Adrenal gland (tissue), 9 donors: ENCODE measurements at regions not wholly inside any gene's neighbourhood (a gene's known extent, or its start where the extent isn't known, plus 50 kb on each side); places are given as distances from the start of the nearest gene placed in this dataset.

Experiments
- DNase-seq, 7 donors: peaks; one replicate each; pipeline ENCODE4 v3.0.0-alpha.2; 2019 to 2020
- H3K27ac ChIP-seq, 5 donors: fragments of 200-600 bp; sonication (generic) in 4 of 5; 1 replicate in 3 of 5; 2 replicates in 2 of 5; pipeline versions ENCODE4 v1.5.1 to v1.8.0; 2016 to 2020; ENCODE audit warnings: mild to moderate bottlenecking in 1 of 5
- H3K27me3 ChIP-seq: fragments of 200-600 bp; 2 replicates; pipeline ENCODE4 v1.8.0; 2021
- H3K36me3 ChIP-seq, 2 donors: fragments of 200-600 bp; replicated peaks in 1 of 2; 1 replicate in 1 of 2; 2 replicates in 1 of 2; pipeline versions ENCODE4 v1.5.1 to v1.8.0; 2018 to 2022
- H3K4me1 ChIP-seq, 2 donors: fragments of 200-600 bp; replicated peaks in 1 of 2; 1 replicate in 1 of 2; 2 replicates in 1 of 2; pipeline versions ENCODE4 v1.5.1 to v1.8.0; 2018 to 2021
- H3K4me3 ChIP-seq, 4 donors: fragments of 200-600 bp; sonication (generic) in 3 of 4; one replicate each; pipeline ENCODE4 v1.5.1; 2016 to 2018
- H3K9me3 ChIP-seq, 3 donors: fragments of 200-600 bp; sonication (generic) in 1 of 3; replicated peaks in 1 of 3; 1 replicate in 2 of 3; 2 replicates in 1 of 3; pipeline versions ENCODE4 v1.5.1 to v1.8.0; 2016 to 2021
- POLR2A ChIP-seq, 2 donors: fragments of 450-650 bp; IDR thresholded peaks; one replicate each; pipeline ENCODE4 v1.6.1; 2017; ENCODE audit warnings: antibody characterized with exemption in 2 of 2, mild to moderate bottlenecking in 2 of 2, moderate library complexity in 1 of 2
- WGBS, 4 donors: extraction: QIAGEN DNeasy Blood & Tissue Kit in 2 of 4; methylation state at CpG; one replicate each; pipeline versions ENCODE4 v1.1.5 to v1.1.7; 2013 to 2017; 5-methylcytosine and 5-hydroxymethylcytosine counted together
- intact Hi-C, 2 donors: fragments of 100-400 bp; cut with DNase I; formaldehyde crosslinking; loops; one replicate each; pipeline versions ENCODE4 v1.14.1 to v1.15.0; 2022 to 2023
- TF ChIP-seq, protein P1 (sequence below), 6 experiments: fragments of 450-650 bp in 4 of 6; fragments of 200-600 bp in 2 of 6; sonication (generic) in 1 of 6; IDR thresholded peaks; 1 replicate in 5 of 6; 2 replicates in 1 of 6; pipeline versions ENCODE4 v1.5.1 to v1.8.0; 2016 to 2021; ENCODE audit warnings: antibody characterized with exemption in 6 of 6, mild to moderate bottlenecking in 2 of 6, moderate library complexity in 1 of 6
- donor health status: healthy with polysubstance abuse.
- donor health status: Bipolar disorder and iron deficiency.
- donor health status: DM: yes; HTN: yes; CAD: no.
- donor health status: DM: no; HTN: no; CAD: no.
- donor health status: DM: no; HTN: no; CAD: no.

DNA sequence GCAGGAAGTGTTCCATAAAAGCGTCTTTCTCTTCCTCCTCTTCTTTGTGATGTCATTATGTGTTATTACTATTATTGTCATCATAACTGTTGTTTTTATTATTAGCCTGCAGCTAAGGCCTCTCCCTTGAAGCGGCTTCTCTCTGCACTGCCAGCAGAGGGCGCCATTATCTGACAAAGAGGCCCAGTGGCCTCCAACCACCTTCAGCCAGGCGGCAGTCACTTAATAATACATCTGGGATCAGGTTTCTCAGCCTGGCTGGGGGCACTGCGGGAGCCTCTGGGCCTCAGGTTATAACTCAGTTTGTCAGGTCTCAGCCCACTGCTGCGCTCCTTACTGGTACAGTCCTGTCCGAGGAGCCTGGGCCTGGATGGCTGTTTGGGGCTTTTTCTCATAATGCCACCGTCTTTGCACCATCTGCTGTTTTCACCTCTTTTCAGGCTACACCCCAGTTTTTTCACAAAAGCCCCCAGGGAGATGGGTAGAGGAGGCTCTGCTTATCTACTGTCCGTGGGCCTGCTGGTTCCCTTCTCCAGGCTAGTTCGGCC, 281.9 kb downstream of the NSG2 start:
- Histone ChIP-seq H3K27ac (no peak overlapping the region), H3K9me3 (no peaks in the 10 kb centered on the region), H3K27me3 (peaks cover 24% of the 10 kb centered on the region), H3K4me1 (no peaks in the 10 kb centered on the region), H3K4me3 (no peak overlapping the region), H3K36me3 (no peaks in the 10 kb centered on the region)
- TF ChIP-seq POLR2A (IDR thresholded peaks at IDR 0.05) = no peak
- TF ChIP-seq, protein P1, sequence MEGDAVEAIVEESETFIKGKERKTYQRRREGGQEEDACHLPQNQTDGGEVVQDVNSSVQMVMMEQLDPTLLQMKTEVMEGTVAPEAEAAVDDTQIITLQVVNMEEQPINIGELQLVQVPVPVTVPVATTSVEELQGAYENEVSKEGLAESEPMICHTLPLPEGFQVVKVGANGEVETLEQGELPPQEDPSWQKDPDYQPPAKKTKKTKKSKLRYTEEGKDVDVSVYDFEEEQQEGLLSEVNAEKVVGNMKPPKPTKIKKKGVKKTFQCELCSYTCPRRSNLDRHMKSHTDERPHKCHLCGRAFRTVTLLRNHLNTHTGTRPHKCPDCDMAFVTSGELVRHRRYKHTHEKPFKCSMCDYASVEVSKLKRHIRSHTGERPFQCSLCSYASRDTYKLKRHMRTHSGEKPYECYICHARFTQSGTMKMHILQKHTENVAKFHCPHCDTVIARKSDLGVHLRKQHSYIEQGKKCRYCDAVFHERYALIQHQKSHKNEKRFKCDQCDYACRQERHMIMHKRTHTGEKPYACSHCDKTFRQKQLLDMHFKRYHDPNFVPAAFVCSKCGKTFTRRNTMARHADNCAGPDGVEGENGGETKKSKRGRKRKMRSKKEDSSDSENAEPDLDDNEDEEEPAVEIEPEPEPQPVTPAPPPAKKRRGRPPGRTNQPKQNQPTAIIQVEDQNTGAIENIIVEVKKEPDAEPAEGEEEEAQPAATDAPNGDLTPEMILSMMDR (IDR thresholded peaks at IDR 0.05) = peak; percentile 43 to 58 (median 54)
- intact Hi-C loops = no loop called here
- WGBS, 4 donors = 35 to 47% (median 44%) methylated on average over 9 to 10 of the region's 10 CpGs
- DNase-seq = peak; percentile 31 to 70 (median 59)

DNA sequence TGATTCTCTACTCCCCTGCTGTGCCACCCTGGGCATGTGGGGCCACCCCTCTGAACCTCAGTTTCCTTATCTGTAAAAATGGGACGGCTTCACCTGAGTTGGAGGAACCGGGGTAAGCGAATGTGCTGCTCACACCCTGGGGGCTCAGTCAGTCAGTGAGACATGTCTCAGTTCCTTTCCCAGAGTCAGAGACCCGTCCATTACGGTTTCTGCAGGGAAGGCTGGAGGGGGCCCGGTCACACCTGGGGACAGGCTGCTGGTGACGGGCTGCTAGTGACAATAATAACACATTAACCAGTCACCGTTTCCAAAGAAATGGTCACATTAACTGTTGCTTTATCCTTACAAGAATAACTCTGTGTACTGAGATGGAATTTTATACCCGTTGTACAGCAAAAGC, 282.4 kb downstream of the NSG2 start:
- H3K4me1 ChIP-seq = no peaks in the 10 kb centered on the region
- intact Hi-C loops = no loop called here
- 69 to 92% (median 77%) methylated on average over 4 to 9 of the region's 9 CpGs for WGBS, 4 donors

DNA sequence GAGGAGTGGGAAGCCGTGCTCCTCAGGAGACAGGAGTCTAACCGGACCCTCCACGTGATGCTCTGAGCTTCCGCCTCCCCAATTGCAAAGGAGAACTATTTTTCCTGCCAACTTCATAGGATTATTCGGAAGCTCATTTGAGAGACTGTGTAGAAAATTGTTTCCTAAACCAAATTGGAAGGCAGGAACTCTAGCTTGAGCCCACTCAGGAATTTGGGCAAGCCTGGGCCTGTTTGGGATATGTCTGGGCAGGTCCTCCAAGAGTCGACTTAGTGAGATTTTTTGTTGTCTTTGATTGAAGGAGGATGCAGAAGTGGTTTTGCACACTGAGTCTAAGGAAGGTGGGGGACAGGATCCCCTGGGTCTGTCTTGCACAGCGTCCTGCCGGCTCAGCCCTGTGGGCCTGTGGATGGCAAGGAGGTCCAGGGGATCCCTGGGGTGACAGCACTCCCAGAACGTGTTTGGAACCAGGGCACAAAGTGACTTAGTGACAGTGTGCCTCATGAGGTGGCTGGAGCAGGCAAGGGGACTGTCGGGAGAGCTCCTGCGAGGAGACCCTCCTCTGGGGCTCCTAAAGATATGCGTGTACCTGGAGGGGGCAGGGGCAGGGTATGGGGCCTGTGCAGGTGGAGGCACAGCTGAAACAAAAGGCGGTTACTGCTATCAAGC, 283.3 kb downstream of the NSG2 start:
- Histone ChIP-seq H3K36me3 (no peaks in the 10 kb centered on the region), H3K4me3 (no peak overlapping the region), H3K9me3 (no peaks in the 10 kb centered on the region), H3K27me3 (peaks cover 24% of the 10 kb centered on the region), H3K27ac (no peak overlapping the region), H3K4me1 (no peaks in the 10 kb centered on the region)
- WGBS, 4 donors = 73 to 88% (median 77%) methylated on average over 11 to 13 of the region's 13 CpGs
- no peak for DNase-seq
- TF ChIP-seq POLR2A (IDR thresholded peaks at IDR 0.05) = no peak
- TF ChIP-seq, protein P1 (IDR thresholded peaks at IDR 0.05) = no peak
- intact Hi-C loops = no loop called here

More for the DNA sequence above, 282.4 kb downstream of the NSG2 start:
- Histone ChIP-seq H3K4me3 (no peak overlapping the region), H3K36me3 (no peaks in the 10 kb centered on the region), H3K9me3 (no peaks in the 10 kb centered on the region), H3K27me3 (peaks cover 24% of the 10 kb centered on the region), H3K27ac (no peak overlapping the region)
- no peak for DNase-seq
- no peak for TF ChIP-seq POLR2A (IDR thresholded peaks at IDR 0.05)
- TF ChIP-seq, protein P1 (IDR thresholded peaks at IDR 0.05) = no peak

DNA sequence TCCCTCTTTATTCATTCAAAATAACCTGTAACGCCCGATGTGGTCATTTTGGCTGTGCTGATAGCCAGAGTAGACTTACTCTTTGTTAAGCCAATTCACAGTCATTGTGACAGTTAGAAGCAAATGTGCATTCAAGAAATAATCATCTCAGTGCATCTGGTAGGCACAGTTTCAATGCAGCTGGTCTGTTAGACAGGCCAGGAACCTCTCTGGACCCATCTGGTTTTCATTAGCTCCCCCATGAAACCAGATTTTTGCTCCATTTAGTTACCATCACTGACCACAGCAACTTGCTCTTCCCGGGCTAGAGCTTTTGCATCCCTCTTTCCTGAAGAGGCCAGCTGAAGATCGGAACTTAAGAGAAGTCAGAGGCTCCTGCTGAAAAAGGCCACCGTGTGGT, 284.2 kb downstream of the NSG2 start:
- Histone ChIP-seq H3K27ac (no peak overlapping the region), H3K4me3 (no peak overlapping the region), H3K4me1 (no peaks in the 10 kb centered on the region), H3K27me3 (peaks cover 24% of the 10 kb centered on the region), H3K36me3 (no peaks in the 10 kb centered on the region), H3K9me3 (no peaks in the 10 kb centered on the region)
- no peak for DNase-seq
- TF ChIP-seq, protein P1 (IDR thresholded peaks at IDR 0.05) = no peak
- no peak for TF ChIP-seq POLR2A (IDR thresholded peaks at IDR 0.05)
- intact Hi-C loops = no loop called here
- WGBS, 4 donors = 62 to 71% (median 71%) methylated on average over 5 of the region's 5 CpGs
